Endothelial cell (in vitro differentiated cells): ENCODE measurements at regions not wholly inside any gene's neighbourhood (a gene's known extent, or its start where the extent isn't known, plus 50 kb on each side); places are given as distances from the start of the nearest gene placed in this dataset.
"Not testable (repeated sequence)": the region's sequence is repeated elsewhere in the genome, so short reads cannot be mapped to it uniquely, and the experiment has no call there.

Source experiments
- DNase-seq: peaks from one replicate; pipeline ENCODE4 v3.0.0; 2021; ENCODE audit warnings: low spot score
- H3K27ac Mint-ChIP-seq: one replicate; pipeline ENCODE4 v1.8.0; 2021; ENCODE audit warnings: mixed read lengths, inconsistent platforms; ENCODE audit not compliant: unreplicated experiment
- H3K27me3 Mint-ChIP-seq: one replicate; pipeline ENCODE4 v1.8.0; 2021; ENCODE audit warnings: mild to moderate bottlenecking, moderate library complexity, mixed read lengths, inconsistent platforms; ENCODE audit not compliant: unreplicated experiment
- H3K36me3 Mint-ChIP-seq: one replicate; pipeline ENCODE4 v1.8.0; 2021; ENCODE audit warnings: mild to moderate bottlenecking, low read depth, mixed read lengths, inconsistent platforms; ENCODE audit not compliant: unreplicated experiment
- H3K4me1 Mint-ChIP-seq: one replicate; pipeline ENCODE4 v1.8.0; 2021; ENCODE audit warnings: mild to moderate bottlenecking, mixed read lengths, inconsistent platforms; ENCODE audit not compliant: unreplicated experiment
- H3K4me3 Mint-ChIP-seq: one replicate; pipeline ENCODE4 v1.8.0; 2021; ENCODE audit warnings: mild to moderate bottlenecking, mixed read lengths, inconsistent platforms; ENCODE audit not compliant: unreplicated experiment
- H3K9me3 Mint-ChIP-seq: one replicate; pipeline ENCODE4 v1.8.0; 2021; ENCODE audit warnings: mixed read lengths, inconsistent platforms; ENCODE audit not compliant: unreplicated experiment
- CTCF ChIP-seq: fragments of 200-600 bp; sonication (generic); IDR thresholded peaks from one replicate; pipeline ENCODE4 v1.5.0; 2021; ENCODE audit warnings: antibody characterized with exemption; ENCODE audit not compliant: unreplicated experiment

- Mint-ChIP-seq H3K4me3 (no peak overlapping the region), H3K36me3 (peaks cover 13% of the 10 kb centered on the region), H3K4me1 (no peaks in the 10 kb centered on the region), H3K27ac (no peak overlapping the region), H3K9me3 (peaks cover 45% of the 10 kb centered on the region), H3K27me3 (peaks cover 5% of the 10 kb centered on the region)
- DNase-seq = no peak
- TF ChIP-seq CTCF = no peak
Measured at GRCh38 chr22:34841331-34841771, 224.6 kb upstream of the ISX start.

- no peak for DNase-seq
- TF ChIP-seq CTCF = no peak
- Mint-ChIP-seq H3K4me1 (no peaks in the 10 kb centered on the region), H3K27me3 (peaks cover 5% of the 10 kb centered on the region), H3K9me3 (peaks cover 44% of the 10 kb centered on the region), H3K4me3 (no peak overlapping the region), H3K36me3 (peaks cover 13% of the 10 kb centered on the region), H3K27ac (no peak overlapping the region)
Measured at GRCh38 chr22:34841911-34842310, 224.0 kb upstream of the ISX start.

- no peak for TF ChIP-seq CTCF
- Mint-ChIP-seq H3K27ac (no peak overlapping the region), H3K4me3 (no peak overlapping the region), H3K36me3 (peaks cover 13% of the 10 kb centered on the region), H3K9me3 (peaks cover 36% of the 10 kb centered on the region), H3K4me1 (no peaks in the 10 kb centered on the region), H3K27me3 (peaks cover 2% of the 10 kb centered on the region)
- DNase-seq = no peak
Measured at GRCh38 chr22:34842630-34843029, 223.3 kb upstream of the ISX start.

- not testable (repeated sequence) for H3K27ac Mint-ChIP-seq, H3K36me3 Mint-ChIP-seq, H3K27me3 Mint-ChIP-seq, H3K4me3 Mint-ChIP-seq, H3K4me1 Mint-ChIP-seq, DNase-seq
- peaks cover 26% of the 10 kb centered on the region for H3K9me3 Mint-ChIP-seq
Measured at GRCh38 chr22:34843743-34844142, 222.2 kb upstream of the ISX start.

GRCh38 chr22:34845391-34845790 is 220.6 kb upstream of the ISX start:
- H3K9me3 Mint-ChIP-seq = peaks cover 19% of the 10 kb centered on the region
- H3K27me3 Mint-ChIP-seq = peaks cover 3% of the 10 kb centered on the region
- TF ChIP-seq CTCF = no peak
- no peak for DNase-seq
- no peak overlapping the region for H3K4me3 Mint-ChIP-seq
- H3K4me1 Mint-ChIP-seq = no peaks in the 10 kb centered on the region
- peaks cover 10% of the 10 kb centered on the region for H3K36me3 Mint-ChIP-seq
- H3K27ac Mint-ChIP-seq = no peak overlapping the region

GRCh38 chr22:34847072-34847471 is 218.9 kb upstream of the ISX start:
- TF ChIP-seq CTCF = no peak
- no peak overlapping the region for H3K4me3 Mint-ChIP-seq
- H3K36me3 Mint-ChIP-seq = peaks cover 6% of the 10 kb centered on the region
- H3K4me1 Mint-ChIP-seq = no peaks in the 10 kb centered on the region
- H3K27ac Mint-ChIP-seq = no peak overlapping the region
- no peak for DNase-seq
- peaks cover 24% of the 10 kb centered on the region for H3K9me3 Mint-ChIP-seq
- peaks cover 3% of the 10 kb centered on the region for H3K27me3 Mint-ChIP-seq
